HepG2 (cell line): ENCODE measurements at regions not wholly inside any gene's neighbourhood (a gene's known extent, or its start where the extent isn't known, plus 50 kb on each side); places are given as distances from the start of the nearest gene placed in this dataset.
"Not testable (repeated sequence)": the region's sequence is repeated elsewhere in the genome, so short reads cannot be mapped to it uniquely, and the experiment has no call there.

Source experiments
- ATAC-seq: fragments of 200-7000 bp; cut with Tn5 transposase; 3 replicates; pipeline ENCODE4 v1.9.1; 2020; ENCODE audit warnings: mild to moderate bottlenecking, moderate library complexity
- BruUV-seq: library from RNA; stranded (reverse); fragments of 400-500 nt; replicated peaks from 2 replicates; lab custom pipeline; 2021; lab: Mats Ljungman, UMichigan
- CTCF ChIA-PET: fragments of 300-600 bp; formaldehyde crosslinking; extraction: SDS; loops from one replicate; lab custom pipeline; 2021; ENCODE audit warnings: low total read pairs, inconsistent platforms, low intra/inter-chr PET ratio; lab: Yijun Ruan, JAX
- POLR2A ChIA-PET: fragments of 350-600 bp; sonication (Branson Sonifier 250); formaldehyde crosslinking; loops from one replicate; lab custom pipeline; 2020; ENCODE audit warnings: antibody characterized with exemption, inconsistent platforms; lab: Yijun Ruan, JAX
- DNase-seq: peaks from one replicate; pipeline ENCODE4 v3.0.0-alpha.2; 2015; ENCODE audit warnings: low spot score
- FAIRE-seq: peaks from 3 replicates; lab custom pipeline; 2011; peaks lifted over from hg19 to GRCh38; lab: Jason Lieb, UNC
- H2AFZ ChIP-seq: one replicate; pipeline ENCODE4 v1.6.1; 2011; ENCODE audit warnings: low read length, inconsistent platforms
- H3K27ac ChIP-seq: fragments of 300-600 bp; 3 replicates; pipeline ENCODE4 v1.8.0; 2011; ENCODE audit warnings: mixed run types, mild to moderate bottlenecking, mixed read lengths, low read length, inconsistent platforms; ENCODE audit not compliant: insufficient read depth; ENCODE audit errors: extremely low read length
- H3K27me3 ChIP-seq, 2 experiments: fragments of 200-600 bp in 1 of 2; 2 replicates in 1 of 2; 3 replicates in 1 of 2; pipeline versions ENCODE4 v1.6.0 to v1.8.0; 2011; ENCODE audit warnings: low read length in 2 of 2, mild to moderate bottlenecking in 2 of 2, moderate library complexity in 2 of 2, inconsistent platforms in 1 of 2; ENCODE audit not compliant: insufficient read depth in 2 of 2, control insufficient read depth in 1 of 2
- H3K36me3 ChIP-seq, 2 experiments: fragments of 200-600 bp in 1 of 2; replicated peaks in 1 of 2; 2 replicates in 1 of 2; 3 replicates in 1 of 2; pipeline versions ENCODE4 v1.5.1 to v1.8.0; 2011; ENCODE audit warnings: low read length in 2 of 2, inconsistent platforms in 1 of 2; ENCODE audit not compliant: insufficient read depth in 2 of 2, control insufficient read depth in 1 of 2
- H3K4me1 ChIP-seq: 2 replicates; pipeline ENCODE4 v1.5.1; 2012; ENCODE audit warnings: low read length, inconsistent platforms; ENCODE audit not compliant: insufficient read depth
- H3K4me2 ChIP-seq: 2 replicates; pipeline ENCODE4 v1.6.0; 2011; ENCODE audit warnings: low read depth, low read length, inconsistent platforms
- H3K4me3 ChIP-seq, 3 experiments: fragments of 200-600 bp in 1 of 3; sonication (generic), shearing (Covaris generic) in 1 of 3; replicated peaks in 1 of 3; 2 replicates each; pipeline ENCODE4 v1.5.1; 2011 to 2016; ENCODE audit warnings: low read length in 3 of 3, inconsistent platforms in 2 of 3, low read depth in 2 of 3, mild to moderate bottlenecking in 2 of 3, control low read depth in 1 of 3, mixed read lengths in 1 of 3; ENCODE audit not compliant: insufficient read depth in 1 of 3
- H3K79me2 ChIP-seq: one replicate; pipeline ENCODE4 v1.6.1; 2011; ENCODE audit warnings: low read length, inconsistent platforms; ENCODE audit not compliant: insufficient read depth
- H3K9ac ChIP-seq: 2 replicates; pipeline ENCODE4 v1.6.0; 2011; ENCODE audit warnings: mild to moderate bottlenecking, low read depth, low read length, inconsistent platforms; ENCODE audit not compliant: insufficient read depth
- H3K9me3 ChIP-seq: 2 replicates; pipeline ENCODE4 v1.5.1; 2012; ENCODE audit warnings: mild to moderate bottlenecking, low read length
- H4K20me1 ChIP-seq: 2 replicates; pipeline ENCODE4 v1.6.0; 2011; ENCODE audit warnings: inconsistent platforms, mild to moderate bottlenecking, low read length, moderate library complexity; ENCODE audit not compliant: insufficient read depth
- CEBPB ChIP-seq: IDR thresholded peaks from 2 replicates; pipeline ENCODE4 v1.6.1; 2011; ENCODE audit warnings: low read depth, low read length, improper control_type of control experiment, borderline replicate concordance
- MED13 ChIP-seq: sonication (generic); formaldehyde crosslinking; IDR thresholded peaks from 2 replicates; pipeline ENCODE4 v1.5.0; 2020; ENCODE audit warnings: missing genetic modification reagents
- RARA ChIP-seq: IDR thresholded peaks from 2 replicates; pipeline ENCODE4 v1.6.1; 2016; ENCODE audit warnings: missing genetic modification reagents, missing compliant biosample characterization
- WGBS: methylation state at CpG from one replicate; pipeline ENCODE4 v1.1.6; 2017; ENCODE audit warnings: low lambda C conversion rate; 5-methylcytosine and 5-hydroxymethylcytosine counted together
- in situ Hi-C: cut with HindIII; loops from 2 replicates; pipeline ENCODE4 v1.10.0; 2017; ENCODE audit warnings: low pct_unique_long_range_greater_than_20kb; ENCODE audit not compliant: extremely low pct_ligation_motif_present
- intact Hi-C: fragments of 100-400 bp; cut with micrococcal nuclease; formaldehyde crosslinking; loops from one replicate; pipeline ENCODE4 v1.10.0; 2022; ENCODE audit not compliant: unreplicated experiment
- TF ChIP-seq, protein P1 (sequence below): sonication (generic); formaldehyde crosslinking; IDR thresholded peaks from 2 replicates; pipeline ENCODE4; 2020; ENCODE audit warnings: missing genetic modification reagents, mild to moderate bottlenecking, borderline replicate concordance
- TF ChIP-seq, protein P2 (sequence below), 2 experiments: IDR thresholded peaks; 2 replicates each; pipeline ENCODE4 v1.6.1; 2011 to 2012; ENCODE audit warnings: low read length in 2 of 2, borderline replicate concordance in 1 of 2, low read depth in 1 of 2, mild to moderate bottlenecking in 1 of 2, moderate library complexity in 1 of 2
- TF ChIP-seq, protein P3 (sequence below): sonication (generic); formaldehyde crosslinking; IDR thresholded peaks from 2 replicates; pipeline ENCODE4 v1.8.1; 2023; ENCODE audit warnings: mild to moderate bottlenecking, inconsistent platforms, moderate library complexity, missing genetic modification reagents, borderline replicate concordance
- TF ChIP-seq, protein P4 (sequence below): sonication (generic); formaldehyde crosslinking; IDR thresholded peaks from 2 replicates; pipeline ENCODE4 v1.4.0; 2020; ENCODE audit warnings: missing genetic modification reagents, mild to moderate bottlenecking, borderline replicate concordance

DNA sequence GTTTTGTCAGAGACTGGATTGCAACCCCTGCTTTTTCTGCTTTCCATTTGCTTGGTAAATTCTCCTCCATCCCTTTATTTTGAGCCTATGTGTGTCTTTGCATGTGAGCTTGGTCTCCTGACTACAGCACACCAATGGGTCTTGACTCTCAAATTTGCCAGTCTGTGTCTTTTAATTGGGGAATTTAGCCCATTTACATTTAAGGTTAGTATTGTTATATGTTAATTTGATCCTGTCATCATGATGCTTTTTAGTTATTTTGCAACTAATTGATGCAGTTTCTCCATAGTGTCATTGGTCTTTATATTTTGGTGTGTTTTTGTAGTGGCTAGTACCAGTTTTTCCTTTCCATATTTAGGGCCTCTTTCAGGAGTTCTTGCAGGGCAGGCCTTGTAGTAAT lies 133.8 kb upstream of the RORA start:
- H3K79me2 ChIP-seq, intact Hi-C loops, H3K27ac ChIP-seq, H3K4me3 ChIP-seq, H3K36me3 ChIP-seq, BruUV-seq, DNase-seq, POLR2A ChIA-PET, H2AFZ ChIP-seq, FAIRE-seq, H3K9me3 ChIP-seq, H3K9ac ChIP-seq, H3K4me1 ChIP-seq, ATAC-seq, H3K4me2 ChIP-seq, CTCF ChIA-PET, H4K20me1 ChIP-seq, in situ Hi-C loops, H3K27me3 ChIP-seq: not testable (repeated sequence)

DNA sequence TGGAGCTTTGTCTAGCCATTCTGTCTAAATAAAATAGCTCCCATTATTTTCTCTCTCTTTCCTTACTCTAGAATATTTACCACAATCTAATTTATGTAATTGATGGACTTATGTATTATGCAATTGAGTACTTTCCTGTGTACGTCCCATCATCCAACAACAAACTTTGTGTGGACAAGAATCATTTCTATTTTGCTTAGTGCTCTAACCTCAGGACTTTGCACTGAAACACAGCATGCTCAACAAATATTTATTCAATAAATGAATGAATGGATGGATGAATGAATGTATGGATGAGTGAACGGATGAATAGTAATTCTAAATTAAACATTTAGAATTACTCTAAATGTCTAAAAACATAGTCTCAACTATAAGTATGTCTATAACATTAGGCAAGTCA lies 115.2 kb upstream of the RORA start:
- Histone ChIP-seq H3K4me1 (no peaks in the 10 kb centered on the region), H3K79me2 (no peaks in the 10 kb centered on the region), H3K27ac (no peak overlapping the region), H3K9ac (no peak overlapping the region), H3K4me3 (no peak overlapping the region), H3K9me3 (no peaks in the 10 kb centered on the region), H2AFZ (no peak overlapping the region), H3K36me3 (no peaks in the 10 kb centered on the region), H4K20me1 (no peaks in the 10 kb centered on the region), H3K27me3 (no peaks in the 10 kb centered on the region; a peak in 1 of 5 replicates), H3K4me2 (no peak overlapping the region)
- FAIRE-seq (no peak), ATAC-seq (no peak), DNase-seq (no peak)
- in situ Hi-C loops, result no loop called here
- ChIA-PET POLR2A (no interaction called here), CTCF (no interaction called here)
- 3% methylated on average over 2 of the region's 2 CpGs for WGBS
- no TSS peak for BruUV-seq
- intact Hi-C loops, result no loop called here
- no peak for TF ChIP-seq CEBPB
- TF ChIP-seq, protein P1, sequence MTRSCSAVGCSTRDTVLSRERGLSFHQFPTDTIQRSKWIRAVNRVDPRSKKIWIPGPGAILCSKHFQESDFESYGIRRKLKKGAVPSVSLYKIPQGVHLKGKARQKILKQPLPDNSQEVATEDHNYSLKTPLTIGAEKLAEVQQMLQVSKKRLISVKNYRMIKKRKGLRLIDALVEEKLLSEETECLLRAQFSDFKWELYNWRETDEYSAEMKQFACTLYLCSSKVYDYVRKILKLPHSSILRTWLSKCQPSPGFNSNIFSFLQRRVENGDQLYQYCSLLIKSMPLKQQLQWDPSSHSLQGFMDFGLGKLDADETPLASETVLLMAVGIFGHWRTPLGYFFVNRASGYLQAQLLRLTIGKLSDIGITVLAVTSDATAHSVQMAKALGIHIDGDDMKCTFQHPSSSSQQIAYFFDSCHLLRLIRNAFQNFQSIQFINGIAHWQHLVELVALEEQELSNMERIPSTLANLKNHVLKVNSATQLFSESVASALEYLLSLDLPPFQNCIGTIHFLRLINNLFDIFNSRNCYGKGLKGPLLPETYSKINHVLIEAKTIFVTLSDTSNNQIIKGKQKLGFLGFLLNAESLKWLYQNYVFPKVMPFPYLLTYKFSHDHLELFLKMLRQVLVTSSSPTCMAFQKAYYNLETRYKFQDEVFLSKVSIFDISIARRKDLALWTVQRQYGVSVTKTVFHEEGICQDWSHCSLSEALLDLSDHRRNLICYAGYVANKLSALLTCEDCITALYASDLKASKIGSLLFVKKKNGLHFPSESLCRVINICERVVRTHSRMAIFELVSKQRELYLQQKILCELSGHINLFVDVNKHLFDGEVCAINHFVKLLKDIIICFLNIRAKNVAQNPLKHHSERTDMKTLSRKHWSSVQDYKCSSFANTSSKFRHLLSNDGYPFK (CRISPR knock-in tag), result no peak
- TF ChIP-seq RARA (CRISPR knock-in tag), result no peak
- no peak for TF ChIP-seq MED13 (CRISPR knock-in tag)
- TF ChIP-seq, protein P2, sequence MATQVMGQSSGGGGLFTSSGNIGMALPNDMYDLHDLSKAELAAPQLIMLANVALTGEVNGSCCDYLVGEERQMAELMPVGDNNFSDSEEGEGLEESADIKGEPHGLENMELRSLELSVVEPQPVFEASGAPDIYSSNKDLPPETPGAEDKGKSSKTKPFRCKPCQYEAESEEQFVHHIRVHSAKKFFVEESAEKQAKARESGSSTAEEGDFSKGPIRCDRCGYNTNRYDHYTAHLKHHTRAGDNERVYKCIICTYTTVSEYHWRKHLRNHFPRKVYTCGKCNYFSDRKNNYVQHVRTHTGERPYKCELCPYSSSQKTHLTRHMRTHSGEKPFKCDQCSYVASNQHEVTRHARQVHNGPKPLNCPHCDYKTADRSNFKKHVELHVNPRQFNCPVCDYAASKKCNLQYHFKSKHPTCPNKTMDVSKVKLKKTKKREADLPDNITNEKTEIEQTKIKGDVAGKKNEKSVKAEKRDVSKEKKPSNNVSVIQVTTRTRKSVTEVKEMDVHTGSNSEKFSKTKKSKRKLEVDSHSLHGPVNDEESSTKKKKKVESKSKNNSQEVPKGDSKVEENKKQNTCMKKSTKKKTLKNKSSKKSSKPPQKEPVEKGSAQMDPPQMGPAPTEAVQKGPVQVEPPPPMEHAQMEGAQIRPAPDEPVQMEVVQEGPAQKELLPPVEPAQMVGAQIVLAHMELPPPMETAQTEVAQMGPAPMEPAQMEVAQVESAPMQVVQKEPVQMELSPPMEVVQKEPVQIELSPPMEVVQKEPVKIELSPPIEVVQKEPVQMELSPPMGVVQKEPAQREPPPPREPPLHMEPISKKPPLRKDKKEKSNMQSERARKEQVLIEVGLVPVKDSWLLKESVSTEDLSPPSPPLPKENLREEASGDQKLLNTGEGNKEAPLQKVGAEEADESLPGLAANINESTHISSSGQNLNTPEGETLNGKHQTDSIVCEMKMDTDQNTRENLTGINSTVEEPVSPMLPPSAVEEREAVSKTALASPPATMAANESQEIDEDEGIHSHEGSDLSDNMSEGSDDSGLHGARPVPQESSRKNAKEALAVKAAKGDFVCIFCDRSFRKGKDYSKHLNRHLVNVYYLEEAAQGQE (IDR thresholded peaks at IDR 0.05; ENCODE audit: borderline replicate concordance in 1 of 2, low read depth in 1 of 2, low read length in 2 of 2), result no peak
- TF ChIP-seq, protein P3, sequence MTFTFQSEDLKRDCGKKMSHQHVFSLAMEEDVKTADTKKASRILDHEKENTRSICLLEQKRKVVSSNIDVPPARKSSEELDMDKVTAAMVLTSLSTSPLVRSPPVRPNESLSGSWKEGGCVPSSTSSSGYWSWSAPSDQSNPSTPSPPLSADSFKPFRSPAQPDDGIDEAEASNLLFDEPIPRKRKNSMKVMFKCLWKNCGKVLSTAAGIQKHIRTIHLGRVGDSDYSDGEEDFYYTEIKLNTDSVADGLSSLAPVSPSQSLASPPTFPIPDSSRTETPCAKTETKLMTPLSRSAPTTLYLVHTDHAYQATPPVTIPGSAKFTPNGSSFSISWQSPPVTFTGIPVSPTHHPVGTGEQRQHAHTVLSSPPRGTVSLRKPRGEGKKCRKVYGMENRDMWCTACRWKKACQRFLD, result no peak
- TF ChIP-seq, protein P4, sequence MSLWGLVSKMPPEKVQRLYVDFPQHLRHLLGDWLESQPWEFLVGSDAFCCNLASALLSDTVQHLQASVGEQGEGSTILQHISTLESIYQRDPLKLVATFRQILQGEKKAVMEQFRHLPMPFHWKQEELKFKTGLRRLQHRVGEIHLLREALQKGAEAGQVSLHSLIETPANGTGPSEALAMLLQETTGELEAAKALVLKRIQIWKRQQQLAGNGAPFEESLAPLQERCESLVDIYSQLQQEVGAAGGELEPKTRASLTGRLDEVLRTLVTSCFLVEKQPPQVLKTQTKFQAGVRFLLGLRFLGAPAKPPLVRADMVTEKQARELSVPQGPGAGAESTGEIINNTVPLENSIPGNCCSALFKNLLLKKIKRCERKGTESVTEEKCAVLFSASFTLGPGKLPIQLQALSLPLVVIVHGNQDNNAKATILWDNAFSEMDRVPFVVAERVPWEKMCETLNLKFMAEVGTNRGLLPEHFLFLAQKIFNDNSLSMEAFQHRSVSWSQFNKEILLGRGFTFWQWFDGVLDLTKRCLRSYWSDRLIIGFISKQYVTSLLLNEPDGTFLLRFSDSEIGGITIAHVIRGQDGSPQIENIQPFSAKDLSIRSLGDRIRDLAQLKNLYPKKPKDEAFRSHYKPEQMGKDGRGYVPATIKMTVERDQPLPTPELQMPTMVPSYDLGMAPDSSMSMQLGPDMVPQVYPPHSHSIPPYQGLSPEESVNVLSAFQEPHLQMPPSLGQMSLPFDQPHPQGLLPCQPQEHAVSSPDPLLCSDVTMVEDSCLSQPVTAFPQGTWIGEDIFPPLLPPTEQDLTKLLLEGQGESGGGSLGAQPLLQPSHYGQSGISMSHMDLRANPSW (CRISPR knock-in tag), result no peak
